Loucy (cell line): ENCODE measurements at regions not wholly inside any gene's neighbourhood (a gene's known extent, or its start where the extent isn't known, plus 50 kb on each side); places are given as distances from the start of the nearest gene placed in this dataset.

ENCODE experiments used
- H2AFZ ChIP-seq: fragments of 200-600 bp; sonication (generic); 2 replicates; pipeline ENCODE4 v1.6.0; 2016; ENCODE audit warnings: antibody characterized with exemption, mild to moderate bottlenecking, low read length, moderate library complexity
- H3F3A ChIP-seq: fragments of 200-600 bp; 2 replicates; pipeline ENCODE4 v1.6.0; 2016; ENCODE audit warnings: antibody characterized with exemption, low read depth, mild to moderate bottlenecking
- H3K27me3 ChIP-seq: fragments of 200-600 bp; sonication (generic); 2 replicates; pipeline ENCODE4 v1.6.1; 2014; ENCODE audit warnings: low read length, mild to moderate bottlenecking; ENCODE audit not compliant: insufficient read depth, poor library complexity, severe bottlenecking
- H3K36me3 ChIP-seq: fragments of 200-600 bp; sonication (generic); 2 replicates; pipeline ENCODE4 v1.6.1; 2016; ENCODE audit warnings: low read length; ENCODE audit not compliant: insufficient read depth
- H3K4me1 ChIP-seq: fragments of 200-600 bp; sonication (generic); 2 replicates; pipeline ENCODE4 v1.5.1; 2014; ENCODE audit warnings: low read length, mild to moderate bottlenecking; ENCODE audit not compliant: insufficient read depth, poor library complexity, severe bottlenecking
- H3K4me2 ChIP-seq: fragments of 200-600 bp; sonication (generic); 2 replicates; pipeline ENCODE4 v1.6.0; 2014; ENCODE audit warnings: antibody characterized with exemption, low read length, low read depth, mild to moderate bottlenecking; ENCODE audit not compliant: poor library complexity, severe bottlenecking
- H3K4me3 ChIP-seq: fragments of 200-600 bp; sonication (generic); 2 replicates; pipeline ENCODE4 v1.5.1; 2014; ENCODE audit warnings: low read length, mild to moderate bottlenecking, mixed read lengths; ENCODE audit not compliant: poor library complexity, severe bottlenecking
- H3K79me2 ChIP-seq: fragments of 200-600 bp; sonication (generic); 2 replicates; pipeline ENCODE4 v1.6.1; 2014; ENCODE audit warnings: low read length; ENCODE audit not compliant: insufficient read depth
- H3K9ac ChIP-seq: fragments of 200-600 bp; sonication (generic); 2 replicates; pipeline ENCODE4 v1.6.0; 2014; ENCODE audit warnings: mild to moderate bottlenecking, low read depth, low read length, moderate library complexity; ENCODE audit not compliant: poor library complexity, severe bottlenecking
- H3K9me2 ChIP-seq: fragments of 200-600 bp; sonication (generic); replicated peaks from 2 replicates; pipeline ENCODE4 v1.6.1; 2016; ENCODE audit warnings: low read depth, low read length, mixed read lengths
- H3K9me3 ChIP-seq: fragments of 200-600 bp; sonication (generic); 2 replicates; pipeline ENCODE4 v1.6.1; 2014; ENCODE audit warnings: mild to moderate bottlenecking, antibody characterized with exemption, low read length, low read depth; ENCODE audit not compliant: insufficient read depth
- H4K20me1 ChIP-seq: fragments of 200-600 bp; sonication (generic); 2 replicates; pipeline ENCODE4 v1.6.0; 2014; ENCODE audit warnings: antibody characterized with exemption, low read length, mild to moderate bottlenecking; ENCODE audit not compliant: insufficient read depth, poor library complexity, severe bottlenecking
- CTCF ChIP-seq: fragments of 200-600 bp; sonication (generic); conservative IDR thresholded peaks from 2 replicates; pipeline ENCODE4 v1.5.1; 2014; ENCODE audit warnings: mild to moderate bottlenecking, antibody characterized with exemption, low read length
- EZH2phosphoT487 ChIP-seq: fragments of 200-600 bp; IDR thresholded peaks from 2 replicates; pipeline ENCODE4 v1.6.1; 2018; ENCODE audit warnings: antibody characterized with exemption, mild to moderate bottlenecking, moderate library complexity, borderline replicate concordance

GRCh38 chr20:61052195-61052750 lies 199.8 kb upstream of the CDH4 start:
- no peaks in the 10 kb centered on the region for H3K27me3 ChIP-seq
- no peak overlapping the region for H3K4me2 ChIP-seq

GRCh38 chr20:61052776-61053442 lies 199.2 kb upstream of the CDH4 start:
- no peak overlapping the region for H3K4me3 ChIP-seq
- no peaks in the 10 kb centered on the region for H4K20me1 ChIP-seq
- no peak overlapping the region for H3K4me2 ChIP-seq
- H3K9ac ChIP-seq = no peak overlapping the region
- no peaks in the 10 kb centered on the region for H3K4me1 ChIP-seq
- H3K79me2 ChIP-seq = no peaks in the 10 kb centered on the region
- H3K36me3 ChIP-seq = no peaks in the 10 kb centered on the region
- H3K27me3 ChIP-seq = no peaks in the 10 kb centered on the region
- H2AFZ ChIP-seq = no peak overlapping the region
- no peak for TF ChIP-seq EZH2phosphoT487
- no peak for TF ChIP-seq CTCF
- H3K9me2 ChIP-seq = no peaks in the 10 kb centered on the region
- H3F3A ChIP-seq = no peaks in the 10 kb centered on the region
- no peaks in the 10 kb centered on the region for H3K9me3 ChIP-seq

More at GRCh38 chr20:61052195-61052750, 199.8 kb upstream of the CDH4 start:
- no peaks in the 10 kb centered on the region for H3K4me1 ChIP-seq
- no peak overlapping the region for H2AFZ ChIP-seq
- H3K4me3 ChIP-seq = no peak overlapping the region
- no peaks in the 10 kb centered on the region for H3F3A ChIP-seq
- TF ChIP-seq CTCF = no peak
- no peak for TF ChIP-seq EZH2phosphoT487
- H3K9ac ChIP-seq = no peak overlapping the region
- H3K9me3 ChIP-seq = no peaks in the 10 kb centered on the region
- H4K20me1 ChIP-seq = no peaks in the 10 kb centered on the region
- H3K79me2 ChIP-seq = no peaks in the 10 kb centered on the region
- no peaks in the 10 kb centered on the region for H3K36me3 ChIP-seq
- no peaks in the 10 kb centered on the region for H3K9me2 ChIP-seq

- Histone ChIP-seq H3K36me3 (no peaks in the 10 kb centered on the region), H3K9me2 (no peaks in the 10 kb centered on the region), H3K9me3 (no peaks in the 10 kb centered on the region), H3K4me2 (no peak overlapping the region), H3F3A (no peaks in the 10 kb centered on the region), H3K27me3 (no peaks in the 10 kb centered on the region), H2AFZ (no peak overlapping the region), H3K4me3 (no peak overlapping the region), H3K9ac (no peak overlapping the region), H3K79me2 (no peaks in the 10 kb centered on the region), H4K20me1 (no peaks in the 10 kb centered on the region), H3K4me1 (no peaks in the 10 kb centered on the region)
- TF ChIP-seq EZH2phosphoT487 = no peak
- TF ChIP-seq CTCF = no peak
Measured at GRCh38 chr20:61053487-61053886, 198.6 kb upstream of the CDH4 start.
